AG20443 (cell line): ENCODE measurements at regions not wholly inside any gene's neighbourhood (a gene's known extent, or its start where the extent isn't known, plus 50 kb on each side); places are given as distances from the start of the nearest gene placed in this dataset.
"Not testable (repeated sequence)": the region's sequence is repeated elsewhere in the genome, so short reads cannot be mapped to it uniquely, and the experiment has no call there.

Source experiments
- DNase-seq: peaks from one replicate; pipeline ENCODE4 v3.0.0; 2012; ENCODE audit warnings: low spot score, mixed read lengths

- peak; percentile 27 for DNase-seq
Measured at GRCh38 chr10:3372281-3372680, 199.7 kb upstream of the PITRM1 start.

- DNase-seq = not testable (repeated sequence)
Measured at GRCh38 chr10:3371624-3372023, 199.0 kb upstream of the PITRM1 start.

- no peak for DNase-seq
Measured at GRCh38 chr10:3366735-3367405, 194.3 kb upstream of the PITRM1 start.

- DNase-seq = no peak
Measured at GRCh38 chr10:3366043-3366442, 193.5 kb upstream of the PITRM1 start.

GRCh38 chr10:3365630-3366029 lies 193.0 kb upstream of the PITRM1 start:
- DNase-seq = no peak

GRCh38 chr10:3364768-3365480 lies 192.3 kb upstream of the PITRM1 start:
- no peak for DNase-seq

GRCh38 chr10:3363311-3364045 lies 190.9 kb upstream of the PITRM1 start:
- no peak for DNase-seq

- DNase-seq = no peak
Measured at GRCh38 chr10:3362394-3362793, 189.8 kb upstream of the PITRM1 start.

- DNase-seq = no peak
Measured at GRCh38 chr10:3361640-3362039, 189.1 kb upstream of the PITRM1 start.

GRCh38 chr10:3357737-3358136 lies 185.2 kb upstream of the PITRM1 start:
- DNase-seq = no peak

- DNase-seq = no peak
Measured at GRCh38 chr10:3355536-3355935, 183.0 kb upstream of the PITRM1 start.

GRCh38 chr10:3354174-3354900 lies 181.8 kb upstream of the PITRM1 start:
- no peak for DNase-seq

- DNase-seq = no peak
Measured at GRCh38 chr10:3353235-3353634, 180.7 kb upstream of the PITRM1 start.

- no peak for DNase-seq
Measured at GRCh38 chr10:3350617-3351258, 178.2 kb upstream of the PITRM1 start.

GRCh38 chr10:3350205-3350604 lies 177.6 kb upstream of the PITRM1 start:
- no peak for DNase-seq

- no peak for DNase-seq
Measured at GRCh38 chr10:3348564-3348963, 176.0 kb upstream of the PITRM1 start.

GRCh38 chr10:3347413-3348182 lies 175.0 kb upstream of the PITRM1 start:
- no peak for DNase-seq

GRCh38 chr10:3346851-3347250 lies 174.3 kb upstream of the PITRM1 start:
- DNase-seq = no peak

- no peak for DNase-seq
Measured at GRCh38 chr10:3342771-3343170, 170.2 kb upstream of the PITRM1 start.

- DNase-seq = no peak
Measured at GRCh38 chr10:3340127-3340730, 167.6 kb upstream of the PITRM1 start.

- peak; percentile 34 for DNase-seq
Measured at GRCh38 chr10:3339531-3339950, 167.0 kb upstream of the PITRM1 start.
